GM12878 (cell line): ENCODE measurements at regions not wholly inside any gene's neighbourhood (a gene's known extent, or its start where the extent isn't known, plus 50 kb on each side); places are given as distances from the start of the nearest gene placed in this dataset.

ENCODE experiments used
- ATAC-seq: fragments of 200-7000 bp; cut with Tn5 transposase; 3 replicates; pipeline ENCODE4 v1.9.1; 2020; ENCODE audit warnings: mild to moderate bottlenecking, moderate library complexity
- BruUV-seq: library from RNA; stranded (reverse); fragments of 400-500 nt; replicated peaks from 2 replicates; lab custom pipeline; 2021; lab: Mats Ljungman, UMichigan
- CTCF ChIA-PET: fragments of 300-600 bp; sonication (Branson Sonifier 250); formaldehyde crosslinking; extraction: SDS; loops from one replicate; lab custom pipeline; 2021; ENCODE audit warnings: inconsistent platforms; lab: Yijun Ruan, JAX
- POLR2A ChIA-PET: fragments of 350-600 bp; formaldehyde crosslinking; extraction: SDS; loops from one replicate; lab custom pipeline; 2021; ENCODE audit warnings: inconsistent platforms; lab: Charles Lee
- RAD21 ChIA-PET: fragments of 300-600 bp; sonication (Branson Sonifier 250); formaldehyde crosslinking; loops from one replicate; lab custom pipeline; 2023; ENCODE audit warnings: antibody characterized with exemption; ENCODE audit not compliant: unreplicated experiment; lab: Charles Lee
- SMC1A ChIA-PET: fragments of 300-600 bp; sonication (Branson Sonifier 250); formaldehyde crosslinking; loops from one replicate; lab custom pipeline; 2023; ENCODE audit not compliant: unreplicated experiment, uncharacterized antibody; lab: Charles Lee
- DNase-seq: peaks from one replicate; pipeline ENCODE4 v3.0.0-alpha.2; 2011; ENCODE audit warnings: low read depth, low spot score
- FAIRE-seq: peaks from 3 replicates; lab custom pipeline; 2011; peaks lifted over from hg19 to GRCh38; lab: Jason Lieb, UNC
- H2AFZ ChIP-seq: 2 replicates; pipeline ENCODE4 v1.6.0; 2011; ENCODE audit warnings: low read depth, low read length, control low read depth; ENCODE audit not compliant: control insufficient read depth
- H3K27ac ChIP-seq: 2 replicates; pipeline ENCODE4 v1.5.1; 2011; ENCODE audit warnings: control low read depth; ENCODE audit not compliant: control insufficient read depth, insufficient read depth
- H3K27me3 ChIP-seq, 2 experiments: replicated peaks in 1 of 2; 2 replicates each; pipeline versions ENCODE4 v1.6.0 to v1.6.1; 2011; ENCODE audit warnings: low read length in 1 of 2; ENCODE audit not compliant: control insufficient read depth in 2 of 2, insufficient read depth in 2 of 2
- H3K36me3 ChIP-seq, 2 experiments: 2 replicates each; pipeline ENCODE4 v1.5.1; 2011; ENCODE audit warnings: low read length in 1 of 2; ENCODE audit not compliant: control insufficient read depth in 2 of 2, insufficient read depth in 2 of 2
- H3K4me1 ChIP-seq: 2 replicates; pipeline ENCODE4 v1.6.1; 2011; ENCODE audit warnings: mild to moderate bottlenecking, low read length, moderate library complexity, mixed read lengths; ENCODE audit not compliant: control insufficient read depth, insufficient read depth
- H3K4me2 ChIP-seq: 2 replicates; pipeline ENCODE4 v1.6.0; 2011; ENCODE audit warnings: control low read depth; ENCODE audit not compliant: control insufficient read depth, insufficient read depth
- H3K4me3 ChIP-seq: fragments of 200-600 bp; sonication (generic); 2 replicates; pipeline ENCODE4 v1.5.1; 2016
- H3K79me2 ChIP-seq: 2 replicates; pipeline ENCODE4 v1.6.0; 2011; ENCODE audit warnings: low read length; ENCODE audit not compliant: control insufficient read depth, insufficient read depth
- H3K9ac ChIP-seq: 2 replicates; pipeline ENCODE4 v1.8.0; 2011; ENCODE audit warnings: low read length, control low read depth, mixed read lengths; ENCODE audit not compliant: control insufficient read depth, insufficient read depth
- H3K9me3 ChIP-seq: replicated peaks from 3 replicates; pipeline ENCODE4 v1.5.1; 2011; ENCODE audit warnings: mild to moderate bottlenecking, low read length; ENCODE audit not compliant: control insufficient read depth, insufficient read depth
- H4K20me1 ChIP-seq: 2 replicates; pipeline ENCODE4 v1.6.0; 2011; ENCODE audit not compliant: control insufficient read depth, insufficient read depth
- FOS ChIP-seq: IDR thresholded peaks from 3 replicates; pipeline ENCODE4 v1.6.1; 2011; ENCODE audit warnings: borderline replicate concordance; ENCODE audit not compliant: insufficient read length; ENCODE audit errors: extremely low read depth
- STAT3 ChIP-seq: IDR thresholded peaks from 2 replicates; pipeline ENCODE4 v1.6.1; 2011; ENCODE audit warnings: low read depth, low read length, improper control_type of control experiment
- ZNF217 ChIP-seq: fragments of 450-650 bp; IDR thresholded peaks from 2 replicates; pipeline ENCODE4 v1.6.1; 2017; ENCODE audit warnings: antibody characterized with exemption, mild to moderate bottlenecking
- WGBS: methylation state at CpG from one replicate; pipeline ENCODE4 v1.1.6; 2016; ENCODE audit warnings: low lambda C conversion rate; ENCODE audit not compliant: insufficient replicate concordance, insufficient coverage; ENCODE audit errors: missing lambda C conversion rate; 5-methylcytosine and 5-hydroxymethylcytosine counted together
- in situ Hi-C: fragments of 300-500 bp; cut with MboI; formaldehyde crosslinking; loops from 9 replicates; pipeline ENCODE4 v1.14.3; 2018; ENCODE audit warnings: mixed read lengths
- intact Hi-C: fragments of 100-400 bp; cut with micrococcal nuclease; formaldehyde crosslinking; loops from one replicate; pipeline ENCODE4 v1.14.2; 2022; ENCODE audit not compliant: unreplicated experiment
- TF ChIP-seq, protein P1 (sequence below): IDR thresholded peaks from 2 replicates; pipeline ENCODE4 v1.6.1; 2012; ENCODE audit warnings: low read depth, low read length, improper control_type of control experiment
- TF ChIP-seq, protein P2 (sequence below): IDR thresholded peaks from 2 replicates; pipeline ENCODE4 v1.6.1; 2012; ENCODE audit warnings: improper control_type of control experiment, low read depth, low read length; ENCODE audit not compliant: insufficient replicate concordance
- TF ChIP-seq, protein P3 (sequence below): IDR thresholded peaks from 2 replicates; pipeline ENCODE4 v1.6.1; 2012; ENCODE audit warnings: low read depth, low read length, improper control_type of control experiment
- TF ChIP-seq, protein P4 (sequence below): IDR thresholded peaks from 2 replicates; pipeline ENCODE4 v1.6.1; 2012; ENCODE audit warnings: low read length, inconsistent platforms
- TF ChIP-seq, protein P5 (sequence below): IDR thresholded peaks from 2 replicates; pipeline ENCODE4 v1.6.1; 2011; ENCODE audit warnings: borderline replicate concordance, low read depth, mild to moderate bottlenecking, moderate library complexity, low read length; ENCODE audit not compliant: insufficient read depth, poor library complexity, severe bottlenecking

DNA sequence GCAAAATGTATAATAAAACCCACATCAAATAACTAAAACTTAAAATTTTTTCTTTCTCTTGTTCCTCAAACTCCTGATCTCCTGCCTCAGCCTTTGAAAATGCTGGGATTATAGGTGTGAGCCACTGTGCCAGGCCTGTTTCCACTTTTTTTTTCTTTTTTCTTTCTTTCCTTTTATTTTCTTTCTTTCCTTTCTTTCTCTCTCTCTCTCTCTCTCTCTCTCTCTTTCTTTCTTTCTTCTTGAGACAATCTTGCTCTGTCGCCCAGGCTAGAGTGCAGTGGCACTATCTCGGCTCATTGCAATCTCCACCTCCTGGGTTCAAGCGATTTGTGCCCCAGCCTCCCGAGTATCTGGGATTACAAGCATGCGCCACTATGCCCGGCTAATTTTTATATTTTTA lies 164.6 kb downstream of the OR2B2 start:
- Histone ChIP-seq H3K9ac (no peak overlapping the region), H2AFZ (no peak overlapping the region), H3K9me3 (no peaks in the 10 kb centered on the region), H3K79me2 (no peaks in the 10 kb centered on the region), H3K27me3 (no peaks in the 10 kb centered on the region), H3K36me3 (no peaks in the 10 kb centered on the region), H3K4me2 (no peak overlapping the region), H4K20me1 (no peaks in the 10 kb centered on the region), H3K27ac (no peak overlapping the region), H3K4me1 (peaks cover 3% of the 10 kb centered on the region; the same call in 1 of the 2 replicates), H3K4me3 (no peak overlapping the region)
- ChIA-PET CTCF (interaction anchor here (0.8 to 1.2 kb wide), 2 partner anchors 47 to 48 kb away, joined by 3 to 4 read pairs; no protein-coding TSS in a partner anchor), POLR2A (no interaction called here), SMC1A (no interaction called here), RAD21 (no interaction called here)
- WGBS = 81% methylated on average over 5 of the region's 6 CpGs
- FAIRE-seq (no peak), DNase-seq (no peak), ATAC-seq (no peak)
- no TSS peak for BruUV-seq
- in situ Hi-C loops (no loop called here), intact Hi-C loops (no loop called here)
- TF ChIP-seq, protein P1, sequence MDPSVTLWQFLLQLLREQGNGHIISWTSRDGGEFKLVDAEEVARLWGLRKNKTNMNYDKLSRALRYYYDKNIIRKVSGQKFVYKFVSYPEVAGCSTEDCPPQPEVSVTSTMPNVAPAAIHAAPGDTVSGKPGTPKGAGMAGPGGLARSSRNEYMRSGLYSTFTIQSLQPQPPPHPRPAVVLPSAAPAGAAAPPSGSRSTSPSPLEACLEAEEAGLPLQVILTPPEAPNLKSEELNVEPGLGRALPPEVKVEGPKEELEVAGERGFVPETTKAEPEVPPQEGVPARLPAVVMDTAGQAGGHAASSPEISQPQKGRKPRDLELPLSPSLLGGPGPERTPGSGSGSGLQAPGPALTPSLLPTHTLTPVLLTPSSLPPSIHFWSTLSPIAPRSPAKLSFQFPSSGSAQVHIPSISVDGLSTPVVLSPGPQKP = no peak
- TF ChIP-seq ZNF217 (no peak), FOS (no peak), STAT3 (no peak)
- TF ChIP-seq, protein P2, sequence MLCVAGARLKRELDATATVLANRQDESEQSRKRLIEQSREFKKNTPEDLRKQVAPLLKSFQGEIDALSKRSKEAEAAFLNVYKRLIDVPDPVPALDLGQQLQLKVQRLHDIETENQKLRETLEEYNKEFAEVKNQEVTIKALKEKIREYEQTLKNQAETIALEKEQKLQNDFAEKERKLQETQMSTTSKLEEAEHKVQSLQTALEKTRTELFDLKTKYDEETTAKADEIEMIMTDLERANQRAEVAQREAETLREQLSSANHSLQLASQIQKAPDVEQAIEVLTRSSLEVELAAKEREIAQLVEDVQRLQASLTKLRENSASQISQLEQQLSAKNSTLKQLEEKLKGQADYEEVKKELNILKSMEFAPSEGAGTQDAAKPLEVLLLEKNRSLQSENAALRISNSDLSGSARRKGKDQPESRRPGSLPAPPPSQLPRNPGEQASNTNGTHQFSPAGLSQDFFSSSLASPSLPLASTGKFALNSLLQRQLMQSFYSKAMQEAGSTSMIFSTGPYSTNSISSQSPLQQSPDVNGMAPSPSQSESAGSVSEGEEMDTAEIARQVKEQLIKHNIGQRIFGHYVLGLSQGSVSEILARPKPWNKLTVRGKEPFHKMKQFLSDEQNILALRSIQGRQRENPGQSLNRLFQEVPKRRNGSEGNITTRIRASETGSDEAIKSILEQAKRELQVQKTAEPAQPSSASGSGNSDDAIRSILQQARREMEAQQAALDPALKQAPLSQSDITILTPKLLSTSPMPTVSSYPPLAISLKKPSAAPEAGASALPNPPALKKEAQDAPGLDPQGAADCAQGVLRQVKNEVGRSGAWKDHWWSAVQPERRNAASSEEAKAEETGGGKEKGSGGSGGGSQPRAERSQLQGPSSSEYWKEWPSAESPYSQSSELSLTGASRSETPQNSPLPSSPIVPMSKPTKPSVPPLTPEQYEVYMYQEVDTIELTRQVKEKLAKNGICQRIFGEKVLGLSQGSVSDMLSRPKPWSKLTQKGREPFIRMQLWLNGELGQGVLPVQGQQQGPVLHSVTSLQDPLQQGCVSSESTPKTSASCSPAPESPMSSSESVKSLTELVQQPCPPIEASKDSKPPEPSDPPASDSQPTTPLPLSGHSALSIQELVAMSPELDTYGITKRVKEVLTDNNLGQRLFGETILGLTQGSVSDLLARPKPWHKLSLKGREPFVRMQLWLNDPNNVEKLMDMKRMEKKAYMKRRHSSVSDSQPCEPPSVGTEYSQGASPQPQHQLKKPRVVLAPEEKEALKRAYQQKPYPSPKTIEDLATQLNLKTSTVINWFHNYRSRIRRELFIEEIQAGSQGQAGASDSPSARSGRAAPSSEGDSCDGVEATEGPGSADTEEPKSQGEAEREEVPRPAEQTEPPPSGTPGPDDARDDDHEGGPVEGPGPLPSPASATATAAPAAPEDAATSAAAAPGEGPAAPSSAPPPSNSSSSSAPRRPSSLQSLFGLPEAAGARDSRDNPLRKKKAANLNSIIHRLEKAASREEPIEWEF = no peak
- TF ChIP-seq, protein P3, sequence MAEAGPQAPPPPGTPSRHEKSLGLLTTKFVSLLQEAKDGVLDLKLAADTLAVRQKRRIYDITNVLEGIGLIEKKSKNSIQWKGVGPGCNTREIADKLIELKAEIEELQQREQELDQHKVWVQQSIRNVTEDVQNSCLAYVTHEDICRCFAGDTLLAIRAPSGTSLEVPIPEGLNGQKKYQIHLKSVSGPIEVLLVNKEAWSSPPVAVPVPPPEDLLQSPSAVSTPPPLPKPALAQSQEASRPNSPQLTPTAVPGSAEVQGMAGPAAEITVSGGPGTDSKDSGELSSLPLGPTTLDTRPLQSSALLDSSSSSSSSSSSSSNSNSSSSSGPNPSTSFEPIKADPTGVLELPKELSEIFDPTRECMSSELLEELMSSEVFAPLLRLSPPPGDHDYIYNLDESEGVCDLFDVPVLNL = no peak
- TF ChIP-seq, protein P4, sequence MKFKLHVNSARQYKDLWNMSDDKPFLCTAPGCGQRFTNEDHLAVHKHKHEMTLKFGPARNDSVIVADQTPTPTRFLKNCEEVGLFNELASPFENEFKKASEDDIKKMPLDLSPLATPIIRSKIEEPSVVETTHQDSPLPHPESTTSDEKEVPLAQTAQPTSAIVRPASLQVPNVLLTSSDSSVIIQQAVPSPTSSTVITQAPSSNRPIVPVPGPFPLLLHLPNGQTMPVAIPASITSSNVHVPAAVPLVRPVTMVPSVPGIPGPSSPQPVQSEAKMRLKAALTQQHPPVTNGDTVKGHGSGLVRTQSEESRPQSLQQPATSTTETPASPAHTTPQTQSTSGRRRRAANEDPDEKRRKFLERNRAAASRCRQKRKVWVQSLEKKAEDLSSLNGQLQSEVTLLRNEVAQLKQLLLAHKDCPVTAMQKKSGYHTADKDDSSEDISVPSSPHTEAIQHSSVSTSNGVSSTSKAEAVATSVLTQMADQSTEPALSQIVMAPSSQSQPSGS = no peak
- TF ChIP-seq, protein P5, sequence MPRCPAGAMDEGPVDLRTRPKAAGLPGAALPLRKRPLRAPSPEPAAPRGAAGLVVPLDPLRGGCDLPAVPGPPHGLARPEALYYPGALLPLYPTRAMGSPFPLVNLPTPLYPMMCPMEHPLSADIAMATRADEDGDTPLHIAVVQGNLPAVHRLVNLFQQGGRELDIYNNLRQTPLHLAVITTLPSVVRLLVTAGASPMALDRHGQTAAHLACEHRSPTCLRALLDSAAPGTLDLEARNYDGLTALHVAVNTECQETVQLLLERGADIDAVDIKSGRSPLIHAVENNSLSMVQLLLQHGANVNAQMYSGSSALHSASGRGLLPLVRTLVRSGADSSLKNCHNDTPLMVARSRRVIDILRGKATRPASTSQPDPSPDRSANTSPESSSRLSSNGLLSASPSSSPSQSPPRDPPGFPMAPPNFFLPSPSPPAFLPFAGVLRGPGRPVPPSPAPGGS = no peak
